DMS 273 (cell line): ENCODE measurements at regions not wholly inside any gene's neighbourhood (a gene's known extent, or its start where the extent isn't known, plus 50 kb on each side); places are given as distances from the start of the nearest gene placed in this dataset.
"Not testable (repeated sequence)": the region's sequence is repeated elsewhere in the genome, so short reads cannot be mapped to it uniquely, and the experiment has no call there.

Experiments
- DNase-seq: peaks from one replicate; lab custom pipeline; 2025; ENCODE audit not compliant: unreplicated experiment; lab: John Stamatoyannopoulos, UW

GRCh38 chr7:17083392-17084165 lies 201.8 kb upstream of the AGR3 start:
- no peak for DNase-seq

DNA sequence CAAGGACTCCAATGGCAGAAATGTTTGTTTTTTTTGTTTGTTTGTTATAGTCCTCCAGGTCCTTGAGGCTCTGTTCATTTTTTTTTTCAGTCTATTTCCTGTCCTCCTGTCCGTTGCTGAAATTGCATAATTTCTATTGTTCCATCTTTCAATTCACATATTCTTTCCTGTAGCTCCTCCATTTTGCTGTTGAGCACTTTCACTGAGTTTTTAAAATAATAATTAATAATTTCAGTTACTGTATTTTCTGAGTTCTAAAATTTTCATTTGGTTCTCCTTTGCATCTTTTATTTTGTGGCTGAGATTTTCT lies 202.3 kb upstream of the AGR3 start:
- no peak for DNase-seq

DNA sequence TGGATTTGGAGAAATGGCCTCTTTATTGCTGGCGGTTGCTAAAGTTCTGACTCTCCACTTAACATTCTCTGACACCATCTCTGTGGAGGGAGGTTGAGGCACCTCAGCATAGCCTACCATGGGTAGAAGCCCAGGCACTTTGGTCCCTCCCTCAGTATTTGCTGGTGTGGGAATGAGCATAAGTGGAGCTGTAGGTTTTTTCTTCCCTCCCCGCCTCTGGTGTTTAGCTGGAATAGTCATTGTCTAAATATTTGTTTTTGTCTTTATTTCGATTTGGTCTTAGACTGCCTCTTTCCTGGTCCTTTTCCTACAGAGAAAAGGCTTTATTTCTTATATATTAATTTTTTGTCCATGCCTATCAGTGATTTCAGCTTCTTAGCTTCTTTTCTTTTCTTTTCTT lies 203.4 kb upstream of the AGR3 start:
- DNase-seq, result no peak

- no peak for DNase-seq
Measured at GRCh38 chr7:17086403-17086802, 204.6 kb upstream of the AGR3 start.

DNA sequence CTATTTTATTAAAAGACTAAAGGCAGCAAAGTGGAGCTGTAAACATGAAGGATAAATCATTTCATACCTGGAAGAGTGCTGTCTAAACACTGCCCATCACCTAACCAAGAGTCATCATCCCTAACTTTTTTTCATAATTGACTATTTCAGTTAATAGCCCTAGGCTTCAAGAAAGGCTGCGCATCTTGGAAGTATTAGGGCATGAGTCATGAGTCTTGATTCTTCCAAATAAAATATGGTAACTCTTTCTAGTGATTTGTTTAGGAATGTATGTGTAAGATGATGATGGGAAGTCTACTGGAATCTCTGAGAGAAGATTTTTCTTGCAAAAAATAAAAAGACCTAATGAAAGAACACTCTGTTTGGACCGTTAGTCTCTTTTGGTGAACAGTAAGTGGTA lies 207.7 kb upstream of the AHR start:
- no peak for DNase-seq

DNA sequence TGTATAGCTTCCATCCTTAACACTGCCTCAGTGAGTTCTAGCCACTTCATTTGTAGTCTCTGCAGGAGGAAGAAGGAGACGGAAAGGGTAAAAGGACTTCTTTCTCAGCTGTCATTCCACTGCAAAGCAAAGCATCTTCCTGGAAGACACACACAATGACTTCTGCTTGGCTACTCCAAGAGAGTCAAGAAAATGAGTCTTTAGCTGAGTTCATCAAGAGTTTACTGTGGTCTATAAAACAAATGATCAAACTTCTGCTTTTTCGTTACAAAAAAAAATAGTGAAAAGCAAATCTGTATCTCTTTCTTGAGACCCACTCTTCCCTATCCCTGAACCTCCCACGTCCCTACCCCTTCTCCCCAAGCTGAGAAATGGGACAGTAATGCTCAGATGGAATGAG lies 205.0 kb upstream of the AHR start:
- DNase-seq, result no peak

DNA sequence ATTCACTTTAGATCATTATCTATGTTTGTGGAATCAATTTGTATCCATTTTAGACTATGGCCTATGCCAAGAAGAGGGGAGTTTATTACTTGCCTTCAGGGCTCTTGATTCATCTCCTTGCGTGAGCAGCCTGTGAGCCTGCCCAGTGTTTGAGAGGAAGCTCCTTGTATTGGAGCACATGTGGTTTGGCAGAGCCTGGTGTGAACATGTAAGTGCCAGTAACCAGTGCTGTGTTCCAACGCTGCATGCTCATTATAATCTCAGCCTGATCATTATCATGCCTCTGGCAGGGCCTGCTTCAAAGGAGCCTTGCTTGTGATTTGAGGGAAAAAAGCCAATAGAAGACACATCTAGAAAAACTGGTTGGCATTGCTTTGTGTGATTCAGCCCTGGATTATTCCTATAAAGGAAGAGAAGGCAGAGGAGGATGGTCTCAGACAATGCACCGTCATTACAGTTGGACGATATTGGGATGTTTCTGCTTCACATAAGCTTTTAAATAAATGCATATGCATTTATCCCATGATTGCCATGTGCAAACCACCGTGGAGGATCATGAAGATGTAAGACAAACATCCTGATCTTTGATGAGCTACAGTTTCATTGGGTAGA lies 203.4 kb upstream of the AHR start:
- no peak for DNase-seq

GRCh38 chr7:17095931-17096330 lies 202.5 kb upstream of the AHR start:
- DNase-seq, result no peak

DNA sequence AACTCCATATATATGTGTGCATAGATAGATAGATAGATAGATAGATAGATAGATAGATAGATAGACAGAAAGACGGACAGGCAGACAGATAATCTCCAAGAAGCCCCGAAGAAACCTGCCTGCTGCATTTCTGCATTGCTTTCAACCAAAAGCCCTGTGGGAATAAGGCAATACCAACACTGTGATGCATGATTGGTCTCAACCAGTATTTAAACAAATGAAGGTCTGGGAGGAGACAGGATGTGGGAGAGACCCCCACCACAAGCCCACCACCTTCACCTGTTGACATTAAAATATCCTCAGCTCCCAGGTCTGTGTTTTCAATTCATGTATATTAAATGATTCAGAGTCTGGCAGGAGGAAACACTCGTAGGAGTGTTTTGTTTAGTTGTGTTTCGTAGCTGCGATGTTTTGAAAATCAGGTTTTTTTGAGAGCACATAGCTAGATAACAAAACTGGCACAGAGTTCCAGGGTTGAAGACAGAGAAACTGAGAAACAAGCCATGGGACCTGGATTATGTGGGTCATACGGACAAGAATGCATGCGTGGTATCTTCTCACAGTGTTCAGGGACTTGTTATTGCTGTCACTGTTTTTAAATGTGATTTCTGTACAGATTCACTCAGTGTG lies 200.7 kb upstream of the AHR start:
- DNase-seq, result no peak

DNA sequence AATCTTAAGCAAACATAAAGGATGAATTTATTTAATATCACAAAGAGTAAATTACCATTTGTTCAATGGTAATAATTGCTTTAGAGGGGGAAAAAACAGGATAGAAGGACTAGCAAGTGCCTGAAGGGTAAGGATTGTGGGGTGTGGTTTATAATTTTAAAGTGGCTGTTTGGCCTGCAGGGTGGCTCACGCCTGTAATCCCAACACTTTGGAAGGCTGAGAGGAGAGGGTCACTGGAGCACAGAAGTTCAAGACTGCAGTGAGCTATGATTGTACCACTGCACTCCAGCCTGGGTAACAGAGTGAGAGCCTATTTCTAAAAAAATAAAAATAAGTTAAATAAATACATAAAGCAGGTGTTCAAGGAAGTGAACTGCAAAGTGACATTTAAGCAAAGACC lies 199.9 kb upstream of the AHR start:
- no peak for DNase-seq

- no peak for DNase-seq
Measured at GRCh38 chr7:17099083-17099973, 199.1 kb upstream of the AHR start.

DNA sequence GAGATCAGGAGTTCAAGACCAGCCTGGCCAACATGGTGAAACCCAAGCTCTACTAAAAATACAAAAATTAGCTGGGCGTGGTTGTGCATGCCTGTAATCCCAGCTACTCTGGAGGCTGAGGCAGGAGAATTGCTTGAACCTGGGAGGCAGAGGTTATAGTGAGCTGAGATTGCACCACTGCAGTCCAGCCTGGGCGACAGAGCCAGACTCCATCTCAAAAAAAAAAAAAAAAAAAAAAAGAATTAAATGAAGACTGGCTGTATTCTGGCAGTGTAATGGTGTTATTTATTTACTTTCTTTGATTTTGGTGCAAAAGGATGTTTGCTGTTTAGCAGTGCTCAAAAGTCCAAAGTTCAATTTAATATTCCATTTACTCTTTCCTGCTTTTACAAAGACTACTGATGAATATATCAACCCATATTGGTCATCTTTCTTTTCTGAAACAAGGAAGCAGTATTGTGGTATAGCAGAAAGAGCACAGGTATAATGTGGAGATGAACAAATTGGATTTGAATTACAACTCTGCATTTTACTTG lies 198.4 kb upstream of the AHR start:
- not testable (repeated sequence) for DNase-seq

- no peak for DNase-seq
Measured at GRCh38 chr7:17101207-17101696, 197.2 kb upstream of the AHR start.

DNA sequence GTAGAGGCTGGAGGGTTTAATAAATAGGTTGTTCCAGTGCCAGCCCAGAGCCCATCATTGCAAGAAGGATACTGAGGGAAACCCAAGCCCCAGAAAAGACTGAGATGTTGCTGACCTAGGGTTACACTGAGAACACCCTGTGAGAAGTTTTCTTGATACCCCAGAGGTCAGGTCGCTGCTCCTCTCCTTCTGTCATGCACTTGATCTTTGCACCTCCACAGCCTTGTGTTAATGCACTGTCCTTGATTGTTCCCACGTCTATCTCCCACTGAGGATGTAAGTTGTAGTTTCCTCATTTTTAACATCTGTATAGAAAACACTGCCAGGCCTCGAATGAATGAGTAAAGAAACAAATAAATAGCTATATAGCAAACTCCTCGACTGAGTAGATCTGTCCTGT lies 195.3 kb upstream of the AHR start:
- no peak for DNase-seq

- DNase-seq, result no peak
Measured at GRCh38 chr7:17103984-17104383, 194.5 kb upstream of the AHR start.

- DNase-seq, result no peak
Measured at GRCh38 chr7:17104419-17104818, 194.0 kb upstream of the AHR start.

DNA sequence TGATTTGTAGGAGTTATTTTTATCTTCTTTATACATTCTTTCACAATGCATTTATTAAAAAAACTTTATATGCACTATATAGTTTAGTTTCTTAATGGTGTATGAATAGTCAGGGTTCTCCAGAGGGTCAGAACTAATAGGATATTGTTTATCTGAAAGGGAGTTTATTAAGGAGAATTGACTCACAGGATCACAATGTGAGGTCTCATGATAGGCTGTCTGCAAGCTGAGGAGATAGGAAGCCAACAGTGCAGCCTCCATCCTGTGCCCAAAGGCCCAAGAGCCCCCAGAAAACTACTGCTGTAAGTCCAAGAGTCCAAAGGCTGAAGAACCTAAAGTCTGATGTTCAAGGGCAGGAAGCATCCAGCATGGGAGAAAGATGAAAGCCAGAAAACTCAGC lies 192.8 kb upstream of the AHR start:
- no peak for DNase-seq

DNA sequence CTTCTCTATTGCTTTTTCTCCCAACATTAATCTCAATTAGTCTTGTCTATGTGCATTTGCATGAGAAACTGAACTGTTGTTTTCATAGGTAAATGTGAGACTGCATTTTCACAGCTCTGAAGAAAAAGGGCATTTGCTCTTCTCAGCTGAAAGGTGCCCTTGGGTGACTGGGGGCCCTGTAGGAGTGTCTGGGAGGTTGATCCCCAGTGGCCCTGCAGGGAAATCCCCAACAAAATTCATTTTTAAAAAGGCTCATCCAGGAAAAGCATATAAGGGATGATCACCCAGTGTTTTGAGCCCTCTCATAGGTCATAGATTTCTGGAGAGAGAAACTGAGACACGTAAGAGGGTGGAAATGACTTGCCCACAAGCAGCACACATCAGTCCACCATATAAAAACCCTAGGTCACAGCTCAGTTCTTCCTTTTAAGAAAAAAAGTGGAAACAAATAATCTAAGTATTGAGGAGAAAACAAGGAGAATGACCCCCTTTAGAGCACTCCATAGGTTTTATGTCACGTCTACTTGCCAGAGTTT lies 190.3 kb upstream of the AHR start:
- DNase-seq, result no peak

- DNase-seq, result no peak
Measured at GRCh38 chr7:17109020-17109419, 189.4 kb upstream of the AHR start.

- DNase-seq, result not testable (repeated sequence)
Measured at GRCh38 chr7:17113770-17114169, 184.7 kb upstream of the AHR start.

GRCh38 chr7:17118412-17118811 lies 180.0 kb upstream of the AHR start:
- no peak for DNase-seq
